ENCODE measurements at regions not wholly inside any gene's neighbourhood (a gene's known extent, or its start where the extent isn't known, plus 50 kb on each side); places are given as distances from the start of the nearest gene placed in this dataset.

- H3K36me3 ChIP-seq: no peaks in the 10 kb centered on the region
- peaks cover 63% of the 10 kb centered on the region for H3K4me1 ChIP-seq
- no peaks in the 10 kb centered on the region for H3K27me3 ChIP-seq
- no peaks in the 10 kb centered on the region for H3K9me3 ChIP-seq
- peak; percentile 75 to 87 for TF ChIP-seq POLR2AphosphoS5 (IDR thresholded peaks at IDR 0.05; ENCODE audit: insufficient read depth in 1 of 2, low read depth in 1 of 2)
- no peak for TF ChIP-seq POLR2A (IDR thresholded peaks at IDR 0.05)
- DNase-seq (ENCODE audit: extremely low spot score in 2 of 2): no peak
- H3K27ac ChIP-seq: peak overlapping the region; percentile 70
- intact Hi-C loops (cut with DNase I): no loop called here
- no peak overlapping the region for H3K4me3 ChIP-seq
Measured at GRCh38 chr2:238601433-238602222, 174.9 kb downstream of the ASB1 start.

GRCh38 chr2:238602223-238602960 is 175.7 kb downstream of the ASB1 start:
- H3K36me3 ChIP-seq: no peaks in the 10 kb centered on the region
- peaks cover 56% of the 10 kb centered on the region for H3K4me1 ChIP-seq
- H3K27ac ChIP-seq: peak overlapping the region; percentile 70
- DNase-seq (ENCODE audit: extremely low spot score in 2 of 2): no peak
- H3K4me3 ChIP-seq: no peak overlapping the region
- TF ChIP-seq POLR2AphosphoS5 (IDR thresholded peaks at IDR 0.05; ENCODE audit: insufficient read depth in 1 of 2, low read depth in 1 of 2) (no peak), POLR2A (IDR thresholded peaks at IDR 0.05) (no peak)
- TF ChIP-seq, protein P1, sequence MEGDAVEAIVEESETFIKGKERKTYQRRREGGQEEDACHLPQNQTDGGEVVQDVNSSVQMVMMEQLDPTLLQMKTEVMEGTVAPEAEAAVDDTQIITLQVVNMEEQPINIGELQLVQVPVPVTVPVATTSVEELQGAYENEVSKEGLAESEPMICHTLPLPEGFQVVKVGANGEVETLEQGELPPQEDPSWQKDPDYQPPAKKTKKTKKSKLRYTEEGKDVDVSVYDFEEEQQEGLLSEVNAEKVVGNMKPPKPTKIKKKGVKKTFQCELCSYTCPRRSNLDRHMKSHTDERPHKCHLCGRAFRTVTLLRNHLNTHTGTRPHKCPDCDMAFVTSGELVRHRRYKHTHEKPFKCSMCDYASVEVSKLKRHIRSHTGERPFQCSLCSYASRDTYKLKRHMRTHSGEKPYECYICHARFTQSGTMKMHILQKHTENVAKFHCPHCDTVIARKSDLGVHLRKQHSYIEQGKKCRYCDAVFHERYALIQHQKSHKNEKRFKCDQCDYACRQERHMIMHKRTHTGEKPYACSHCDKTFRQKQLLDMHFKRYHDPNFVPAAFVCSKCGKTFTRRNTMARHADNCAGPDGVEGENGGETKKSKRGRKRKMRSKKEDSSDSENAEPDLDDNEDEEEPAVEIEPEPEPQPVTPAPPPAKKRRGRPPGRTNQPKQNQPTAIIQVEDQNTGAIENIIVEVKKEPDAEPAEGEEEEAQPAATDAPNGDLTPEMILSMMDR (IDR thresholded peaks at IDR 0.05): no peak
- no peaks in the 10 kb centered on the region for H3K9me3 ChIP-seq
- intact Hi-C loops (cut with DNase I): no loop called here
- no peaks in the 10 kb centered on the region for H3K27me3 ChIP-seq

DNA sequence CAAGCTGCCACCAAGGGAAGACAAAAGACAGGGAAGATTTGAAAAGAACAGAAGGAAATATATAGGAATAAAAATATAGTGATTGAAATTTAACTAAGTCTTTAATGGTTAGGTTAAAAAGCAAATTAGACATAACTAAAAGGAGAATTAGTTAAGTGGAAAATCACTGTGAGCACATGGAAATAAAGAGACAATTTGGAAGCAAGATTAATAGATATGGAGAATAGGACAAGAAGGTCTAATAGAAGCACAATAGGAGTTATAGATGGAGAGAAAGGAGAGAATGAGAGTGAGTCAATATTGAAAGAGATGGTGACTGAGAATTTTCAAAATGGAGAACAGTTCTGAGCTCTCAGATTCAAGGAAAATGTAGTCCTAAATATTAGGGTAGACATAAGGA is 176.9 kb downstream of the ASB1 start:
- no peaks in the 10 kb centered on the region for H3K9me3 ChIP-seq
- intact Hi-C loops (cut with DNase I): no loop called here
- no peak for DNase-seq (ENCODE audit: extremely low spot score in 2 of 2)
- H3K27me3 ChIP-seq: no peaks in the 10 kb centered on the region
- H3K36me3 ChIP-seq: no peaks in the 10 kb centered on the region
- H3K4me1 ChIP-seq: peaks cover 44% of the 10 kb centered on the region
- H3K4me3 ChIP-seq: no peak overlapping the region
- TF ChIP-seq POLR2A (IDR thresholded peaks at IDR 0.05) (no peak), POLR2AphosphoS5 (IDR thresholded peaks at IDR 0.05; ENCODE audit: insufficient read depth in 1 of 2, low read depth in 1 of 2) (no peak)
- TF ChIP-seq, protein P1 (IDR thresholded peaks at IDR 0.05): no peak
- H3K27ac ChIP-seq: no peak overlapping the region

- Histone ChIP-seq H3K4me1 (peaks cover 18% of the 10 kb centered on the region), H3K9me3 (no peaks in the 10 kb centered on the region), H3K27me3 (no peaks in the 10 kb centered on the region), H3K27ac (no peak overlapping the region), H3K4me3 (no peak overlapping the region), H3K36me3 (no peaks in the 10 kb centered on the region)
- no peak for DNase-seq (ENCODE audit: extremely low spot score in 2 of 2)
- intact Hi-C loops (cut with DNase I): no loop called here
- TF ChIP-seq POLR2A (IDR thresholded peaks at IDR 0.05) (no peak), POLR2AphosphoS5 (IDR thresholded peaks at IDR 0.05; ENCODE audit: insufficient read depth in 1 of 2, low read depth in 1 of 2) (no peak)
- TF ChIP-seq, protein P1 (IDR thresholded peaks at IDR 0.05): no peak
Measured at GRCh38 chr2:238606311-238606710, 179.6 kb downstream of the ASB1 start.

- no peak overlapping the region for H3K4me3 ChIP-seq
- no peaks in the 10 kb centered on the region for H3K9me3 ChIP-seq
- H3K36me3 ChIP-seq: no peaks in the 10 kb centered on the region
- intact Hi-C loops (cut with DNase I): no loop called here
- H3K4me1 ChIP-seq: no peaks in the 10 kb centered on the region
- H3K27ac ChIP-seq: no peak overlapping the region
- DNase-seq (ENCODE audit: extremely low spot score in 2 of 2): no peak
- no peaks in the 10 kb centered on the region for H3K27me3 ChIP-seq
- TF ChIP-seq, protein P1 (IDR thresholded peaks at IDR 0.05): no peak
- no peak for TF ChIP-seq POLR2AphosphoS5 (IDR thresholded peaks at IDR 0.05; ENCODE audit: insufficient read depth in 1 of 2, low read depth in 1 of 2)
- no peak for TF ChIP-seq POLR2A (IDR thresholded peaks at IDR 0.05)
Measured at GRCh38 chr2:238613610-238614009, 186.9 kb downstream of the ASB1 start.

Measured in vagina (tissue), 2 donors.